Mesenchymal stem cell (in vitro differentiated cells and primary cell): ENCODE measurements at regions not wholly inside any gene's neighbourhood (a gene's known extent, or its start where the extent isn't known, plus 50 kb on each side); places are given as distances from the start of the nearest gene placed in this dataset.

Experiments used
- DNase-seq: peaks from one replicate; pipeline ENCODE4 v3.0.0-alpha.2; 2013
- H2AFZ ChIP-seq: one replicate; pipeline ENCODE4 v1.6.1; 2013; ENCODE audit warnings: low read depth, mild to moderate bottlenecking, control low read depth, inconsistent platforms, low read length, moderate library complexity
- H2AK5ac ChIP-seq: 2 replicates; pipeline ENCODE4 v1.6.1; 2013; ENCODE audit warnings: low read length, moderate library complexity, mild to moderate bottlenecking, inconsistent platforms; ENCODE audit not compliant: severe bottlenecking
- H2BK120ac ChIP-seq: one replicate; pipeline ENCODE4 v1.6.1; 2013; ENCODE audit warnings: low read depth, mild to moderate bottlenecking, inconsistent platforms, low read length, moderate library complexity
- H2BK12ac ChIP-seq, 2 experiments: one replicate each; pipeline ENCODE4 v1.6.1; 2013; ENCODE audit warnings: inconsistent platforms in 2 of 2, low read length in 2 of 2, mild to moderate bottlenecking in 2 of 2, moderate library complexity in 2 of 2, control low read depth in 1 of 2
- H2BK15ac ChIP-seq: one replicate; pipeline ENCODE4 v1.6.1; 2013; ENCODE audit warnings: mild to moderate bottlenecking, low read depth, inconsistent platforms; ENCODE audit not compliant: poor library complexity, severe bottlenecking
- H2BK5ac ChIP-seq: 2 replicates; pipeline ENCODE4 v1.6.1; 2013; ENCODE audit warnings: low read depth, mild to moderate bottlenecking, low read length, control low read depth, inconsistent platforms; ENCODE audit not compliant: poor library complexity, severe bottlenecking
- H3K14ac ChIP-seq, 2 experiments: one replicate each; pipeline ENCODE4 v1.6.1; 2013; ENCODE audit warnings: inconsistent platforms in 2 of 2, low read length in 2 of 2, control low read depth in 1 of 2, mild to moderate bottlenecking in 1 of 2, moderate library complexity in 1 of 2
- H3K18ac ChIP-seq, 2 experiments: one replicate each; pipeline ENCODE4 v1.6.1; 2013; ENCODE audit warnings: inconsistent platforms in 2 of 2, low read length in 2 of 2, control low read depth in 1 of 2, low read depth in 1 of 2, mild to moderate bottlenecking in 1 of 2
- H3K23ac ChIP-seq, 2 experiments: one replicate each; pipeline ENCODE4 v1.6.1; 2013; ENCODE audit warnings: inconsistent platforms in 2 of 2, low read length in 2 of 2, mild to moderate bottlenecking in 2 of 2, moderate library complexity in 2 of 2, control low read depth in 1 of 2
- H3K27ac ChIP-seq: 2 replicates; pipeline ENCODE4 v1.5.1; 2013; ENCODE audit warnings: mild to moderate bottlenecking, moderate library complexity, low read length, control low read depth, inconsistent platforms; ENCODE audit not compliant: poor library complexity, severe bottlenecking
- H3K27me3 ChIP-seq, 2 experiments: 2 replicates each; pipeline versions ENCODE4 v1.6.1 to v1.7.0; 2013; ENCODE audit warnings: low read length in 2 of 2, mild to moderate bottlenecking in 2 of 2, moderate library complexity in 2 of 2, control low read depth in 1 of 2, inconsistent platforms in 1 of 2; ENCODE audit not compliant: control insufficient read depth in 1 of 2, insufficient read depth in 1 of 2
- H3K36me3 ChIP-seq, 2 experiments: 2 replicates each; pipeline versions ENCODE4 v1.6.1 to v1.7.0; 2013; ENCODE audit warnings: low read length in 2 of 2, control low read depth in 1 of 2, inconsistent platforms in 1 of 2, low read depth in 1 of 2, mild to moderate bottlenecking in 1 of 2; ENCODE audit not compliant: insufficient read depth in 2 of 2, control insufficient read depth in 1 of 2
- H3K4ac ChIP-seq, 2 experiments: one replicate each; pipeline ENCODE4 v1.6.1; 2013; ENCODE audit warnings: inconsistent platforms in 2 of 2, low read length in 2 of 2, mild to moderate bottlenecking in 2 of 2, moderate library complexity in 2 of 2, control low read depth in 1 of 2, low read depth in 1 of 2
- H3K4me1 ChIP-seq: 2 replicates; pipeline ENCODE4 v1.6.1; 2013; ENCODE audit warnings: low read depth, low read length, control low read depth; ENCODE audit not compliant: control insufficient read depth, insufficient read depth
- H3K4me2 ChIP-seq: 2 replicates; pipeline ENCODE4 v1.6.1; 2013; ENCODE audit warnings: low read length, mild to moderate bottlenecking, inconsistent platforms; ENCODE audit not compliant: poor library complexity, severe bottlenecking
- H3K4me3 ChIP-seq, 2 experiments: 2 replicates each; pipeline versions ENCODE4 v1.5.1 to v1.7.0; 2013; ENCODE audit warnings: low read length in 2 of 2, mild to moderate bottlenecking in 2 of 2, control low read depth in 1 of 2, low read depth in 1 of 2; ENCODE audit not compliant: insufficient read depth in 1 of 2
- H3K79me1 ChIP-seq: replicated peaks from 2 replicates; pipeline ENCODE4 v1.6.1; 2013; ENCODE audit warnings: mild to moderate bottlenecking, control low read depth, low read length, inconsistent platforms; ENCODE audit not compliant: poor library complexity, severe bottlenecking
- H3K9ac ChIP-seq: 2 replicates; pipeline ENCODE4 v1.7.0; 2013; ENCODE audit warnings: mild to moderate bottlenecking, low read length, moderate library complexity
- H3K9me3 ChIP-seq: 2 replicates; pipeline ENCODE4 v1.7.0; 2013; ENCODE audit warnings: mild to moderate bottlenecking, low read length; ENCODE audit not compliant: control insufficient read depth
- H4K8ac ChIP-seq: one replicate; pipeline ENCODE4 v1.6.1; 2013; ENCODE audit warnings: inconsistent platforms, mild to moderate bottlenecking, low read length, moderate library complexity
- H4K91ac ChIP-seq: one replicate; pipeline ENCODE4 v1.6.1; 2013; ENCODE audit warnings: mild to moderate bottlenecking, low read length, inconsistent platforms
- WGBS: methylation state at CpG from one replicate; pipeline ENCODE4 v1.1.7; 2013; ENCODE audit warnings: mixed read lengths; 5-methylcytosine and 5-hydroxymethylcytosine counted together

DNA sequence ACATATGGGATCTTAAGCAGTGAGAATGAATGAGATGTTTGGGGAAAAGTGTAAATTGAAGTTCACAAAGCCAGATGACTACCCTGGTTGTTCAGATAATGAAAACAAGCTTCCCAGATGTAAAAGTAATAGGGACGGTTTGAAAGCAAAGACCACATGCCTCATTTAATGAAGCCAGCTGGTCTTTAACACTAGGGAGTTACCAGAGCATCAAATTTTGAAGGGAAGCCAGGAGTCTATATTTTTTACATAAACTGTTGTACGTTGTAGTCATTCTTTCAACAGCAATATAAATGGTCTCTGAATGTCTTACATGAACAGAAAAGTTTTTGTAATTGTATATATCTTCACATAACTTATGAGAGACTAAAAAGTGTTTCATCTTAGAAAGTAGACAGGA lies 2604.5 kb upstream of the PCDH20 start:
- Histone ChIP-seq H3K9ac (no peak overlapping the region), H2AFZ (no peak overlapping the region), H4K91ac (no peak overlapping the region), H3K9me3 (no peaks in the 10 kb centered on the region), H2BK120ac (no peak overlapping the region), H3K18ac (no peak overlapping the region), H3K4me3 (no peak overlapping the region), H3K79me1 (no peaks in the 10 kb centered on the region), H2BK15ac (no peak overlapping the region), H2BK12ac (no peak overlapping the region), H3K14ac (no peak overlapping the region), H3K4ac (no peak overlapping the region), H2AK5ac (no peak overlapping the region), H3K4me2 (no peak overlapping the region), H3K23ac (no peak overlapping the region), H3K27ac (no peak overlapping the region), H2BK5ac (no peak overlapping the region), H3K36me3 (no peaks in the 10 kb centered on the region), H3K27me3 (no peaks in the 10 kb centered on the region), H3K4me1 (no peaks in the 10 kb centered on the region), H4K8ac (no peak overlapping the region)
- 60% methylated on average over 1 of the region's 2 CpGs for WGBS
- no peak for DNase-seq

GRCh38 chr13:64007339-64007738 lies 2591.7 kb upstream of the PCDH20 start:
- no peak for DNase-seq
- H2BK15ac ChIP-seq, result no peak overlapping the region
- WGBS, result no CpG with 5 or more reads among the region's 1 CpG

DNA sequence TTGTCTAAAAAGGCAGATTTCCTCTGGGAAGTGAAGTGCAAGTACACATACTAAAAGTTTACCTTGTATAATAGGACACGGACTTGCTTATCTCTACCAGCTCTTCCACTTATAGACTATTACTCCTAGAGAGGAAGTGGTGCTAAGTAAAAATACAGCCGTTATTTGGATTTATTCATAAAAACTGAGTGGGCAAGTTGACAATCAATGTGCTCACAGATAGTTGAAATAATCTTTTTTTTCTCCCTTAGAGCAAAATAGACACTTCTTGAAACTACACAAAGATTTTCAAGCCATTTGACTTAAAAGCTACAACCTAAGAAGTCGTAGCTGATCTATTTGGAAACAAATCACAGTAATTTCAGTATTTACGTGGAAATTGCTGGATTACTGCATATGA lies 2584.7 kb upstream of the PCDH20 start:
- Histone ChIP-seq H3K23ac (no peak overlapping the region), H3K27ac (no peak overlapping the region), H3K4me3 (no peak overlapping the region)

More at GRCh38 chr13:64007339-64007738, 2591.7 kb upstream of the PCDH20 start:
- H3K18ac ChIP-seq, result no peak overlapping the region
- H2BK120ac ChIP-seq, result no peak overlapping the region
- H3K9ac ChIP-seq, result no peak overlapping the region
- no peaks in the 10 kb centered on the region for H3K9me3 ChIP-seq
- H3K23ac ChIP-seq, result no peak overlapping the region
- H2AK5ac ChIP-seq, result no peak overlapping the region
- H3K27me3 ChIP-seq, result no peaks in the 10 kb centered on the region
- H3K4me1 ChIP-seq, result no peaks in the 10 kb centered on the region
- no peaks in the 10 kb centered on the region for H3K79me1 ChIP-seq
- H3K36me3 ChIP-seq, result no peaks in the 10 kb centered on the region
- no peak overlapping the region for H2AFZ ChIP-seq
- H2BK12ac ChIP-seq, result no peak overlapping the region
- no peak overlapping the region for H3K27ac ChIP-seq
- no peak overlapping the region for H3K14ac ChIP-seq
- no peak overlapping the region for H3K4ac ChIP-seq
- H4K8ac ChIP-seq, result no peak overlapping the region
- no peak overlapping the region for H3K4me2 ChIP-seq
- H2BK5ac ChIP-seq, result no peak overlapping the region
- no peak overlapping the region for H3K4me3 ChIP-seq
- no peak overlapping the region for H4K91ac ChIP-seq

DNA sequence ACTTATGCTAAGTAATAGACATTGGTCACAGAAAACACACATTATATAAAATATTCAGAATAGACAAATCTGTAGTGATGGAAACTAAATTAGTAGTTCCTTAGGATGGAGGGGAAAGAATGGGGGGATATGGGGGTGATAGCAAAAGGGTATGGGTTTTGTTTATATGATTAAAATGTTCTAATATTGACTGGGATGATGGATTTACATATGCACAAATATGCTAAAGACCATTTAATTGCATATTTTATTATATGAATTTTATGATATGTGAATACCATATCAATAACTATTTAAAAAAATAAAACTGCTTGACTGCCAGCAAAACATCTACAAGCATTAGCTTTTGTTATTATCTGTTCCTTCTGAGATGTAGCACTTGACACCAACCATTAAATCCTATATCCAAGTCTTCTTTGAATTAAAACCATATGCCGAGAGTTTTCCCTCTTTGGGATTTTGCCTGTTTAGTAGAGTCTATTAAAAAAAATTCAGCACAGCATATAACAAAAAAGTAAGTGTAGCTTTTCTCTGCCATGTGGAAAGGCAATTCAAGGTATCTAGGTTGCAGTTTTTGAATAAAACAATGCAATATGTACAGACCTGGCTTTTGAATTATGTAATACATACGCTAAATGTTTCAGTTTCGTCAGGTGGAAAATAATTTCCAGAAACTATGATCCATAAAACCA lies 2584.1 kb upstream of the PCDH20 start:
- H2BK120ac ChIP-seq, result no peak overlapping the region
- no peak overlapping the region for H3K4ac ChIP-seq
- DNase-seq, result no peak
- whole genome bisulfite sequencing, result 100% methylated on average over 2 of the region's 3 CpGs
- no peak overlapping the region for H2BK12ac ChIP-seq
- no peaks in the 10 kb centered on the region for H3K79me1 ChIP-seq
- no peak overlapping the region for H3K18ac ChIP-seq
- no peak overlapping the region for H3K27ac ChIP-seq
- no peak overlapping the region for H2BK15ac ChIP-seq
- no peak overlapping the region for H3K4me3 ChIP-seq
- no peak overlapping the region for H3K23ac ChIP-seq
- no peaks in the 10 kb centered on the region for H3K4me1 ChIP-seq
- no peak overlapping the region for H4K8ac ChIP-seq
- no peak overlapping the region for H2AK5ac ChIP-seq
- H3K4me2 ChIP-seq, result no peak overlapping the region
- H3K36me3 ChIP-seq, result no peaks in the 10 kb centered on the region
- H3K9me3 ChIP-seq, result no peaks in the 10 kb centered on the region
- no peak overlapping the region for H2AFZ ChIP-seq
- H3K9ac ChIP-seq, result no peak overlapping the region
- H2BK5ac ChIP-seq, result no peak overlapping the region
- no peak overlapping the region for H3K14ac ChIP-seq
- no peaks in the 10 kb centered on the region for H3K27me3 ChIP-seq
- no peak overlapping the region for H4K91ac ChIP-seq

More for the DNA sequence above, 2584.7 kb upstream of the PCDH20 start:
- Histone ChIP-seq H3K9ac (no peak overlapping the region), H2BK12ac (no peak overlapping the region), H4K91ac (no peak overlapping the region), H3K4ac (no peak overlapping the region), H2AFZ (no peak overlapping the region), H3K14ac (no peak overlapping the region), H3K18ac (no peak overlapping the region), H2BK120ac (no peak overlapping the region), H3K79me1 (no peaks in the 10 kb centered on the region), H3K4me2 (no peak overlapping the region), H3K9me3 (no peaks in the 10 kb centered on the region), H4K8ac (no peak overlapping the region), H3K36me3 (no peaks in the 10 kb centered on the region), H2AK5ac (no peak overlapping the region), H2BK5ac (no peak overlapping the region), H3K27me3 (no peaks in the 10 kb centered on the region), H3K4me1 (no peaks in the 10 kb centered on the region), H2BK15ac (no peak overlapping the region)
- WGBS, result 97% methylated on average over 2 of the region's 4 CpGs
- DNase-seq, result no peak
